PC-9 (cell line): ENCODE measurements at regions not wholly inside any gene's neighbourhood (a gene's known extent, or its start where the extent isn't known, plus 50 kb on each side); places are given as distances from the start of the nearest gene placed in this dataset.

ENCODE experiments used
- EZH2 ChIP-seq: fragments of 200-600 bp; sonication (generic); IDR thresholded peaks from 2 replicates; pipeline ENCODE4 v1.8.0; 2017; ENCODE audit warnings: antibody characterized with exemption, low read depth
- TF ChIP-seq, protein P1 (sequence below): fragments of 200-600 bp; sonication (generic); conservative IDR thresholded peaks from 2 replicates; pipeline ENCODE4 v1.6.1; 2017; ENCODE audit warnings: mixed run types, antibody characterized with exemption, mild to moderate bottlenecking, moderate library complexity

DNA sequence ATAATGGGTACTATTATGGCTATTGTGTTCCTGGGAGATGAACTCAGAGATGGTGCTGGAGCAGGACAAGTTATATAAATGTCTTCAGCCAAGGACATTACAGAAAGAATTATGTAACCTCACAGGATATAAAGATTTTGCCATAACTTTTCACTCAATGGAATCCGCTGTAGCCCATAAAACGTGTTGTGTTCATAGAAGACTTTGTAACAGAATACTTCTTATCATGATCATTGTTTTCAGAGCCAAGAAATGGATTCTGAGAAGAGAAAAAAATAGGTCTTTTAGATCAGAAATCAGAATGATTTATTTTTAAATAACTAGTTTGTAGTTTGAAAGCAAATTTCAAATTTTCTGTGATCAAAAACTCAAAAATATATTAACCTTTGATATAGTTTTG lies 441.0 kb upstream of the TENM3 start:
- TF ChIP-seq, protein P1, sequence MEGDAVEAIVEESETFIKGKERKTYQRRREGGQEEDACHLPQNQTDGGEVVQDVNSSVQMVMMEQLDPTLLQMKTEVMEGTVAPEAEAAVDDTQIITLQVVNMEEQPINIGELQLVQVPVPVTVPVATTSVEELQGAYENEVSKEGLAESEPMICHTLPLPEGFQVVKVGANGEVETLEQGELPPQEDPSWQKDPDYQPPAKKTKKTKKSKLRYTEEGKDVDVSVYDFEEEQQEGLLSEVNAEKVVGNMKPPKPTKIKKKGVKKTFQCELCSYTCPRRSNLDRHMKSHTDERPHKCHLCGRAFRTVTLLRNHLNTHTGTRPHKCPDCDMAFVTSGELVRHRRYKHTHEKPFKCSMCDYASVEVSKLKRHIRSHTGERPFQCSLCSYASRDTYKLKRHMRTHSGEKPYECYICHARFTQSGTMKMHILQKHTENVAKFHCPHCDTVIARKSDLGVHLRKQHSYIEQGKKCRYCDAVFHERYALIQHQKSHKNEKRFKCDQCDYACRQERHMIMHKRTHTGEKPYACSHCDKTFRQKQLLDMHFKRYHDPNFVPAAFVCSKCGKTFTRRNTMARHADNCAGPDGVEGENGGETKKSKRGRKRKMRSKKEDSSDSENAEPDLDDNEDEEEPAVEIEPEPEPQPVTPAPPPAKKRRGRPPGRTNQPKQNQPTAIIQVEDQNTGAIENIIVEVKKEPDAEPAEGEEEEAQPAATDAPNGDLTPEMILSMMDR: no peak
- no peak for TF ChIP-seq EZH2
